Calu3 (cell line): ENCODE measurements at regions not wholly inside any gene's neighbourhood (a gene's known extent, or its start where the extent isn't known, plus 50 kb on each side); places are given as distances from the start of the nearest gene placed in this dataset.

Source experiments
- BruUV-seq: library from RNA; stranded (reverse); fragments of 400-500 nt; replicated peaks from 2 replicates; lab custom pipeline; 2021; lab: Mats Ljungman, UMichigan
- CTCF ChIA-PET: fragments of 300-600 bp; sonication (Branson Sonifier 250); formaldehyde crosslinking; loops from one replicate; lab custom pipeline; 2022; ENCODE audit warnings: antibody characterized with exemption; lab: Charles Lee
- DNase-seq: peaks from one replicate; pipeline ENCODE4 v3.0.0; 2022
- H3K27ac Mint-ChIP-seq: one replicate; pipeline ENCODE4 v1.8.0; 2022; ENCODE audit warnings: mixed read lengths; ENCODE audit not compliant: unreplicated experiment
- H3K27me3 Mint-ChIP-seq: one replicate; pipeline ENCODE4 v1.8.0; 2022; ENCODE audit warnings: mixed read lengths; ENCODE audit not compliant: unreplicated experiment
- H3K36me3 Mint-ChIP-seq: one replicate; pipeline ENCODE4 v1.8.0; 2022; ENCODE audit warnings: mild to moderate bottlenecking, moderate library complexity, mixed read lengths; ENCODE audit not compliant: insufficient read depth, unreplicated experiment
- H3K4me1 Mint-ChIP-seq: one replicate; pipeline ENCODE4 v1.8.0; 2022; ENCODE audit warnings: mild to moderate bottlenecking, low read depth, mixed read lengths; ENCODE audit not compliant: unreplicated experiment
- H3K4me3 Mint-ChIP-seq: one replicate; pipeline ENCODE4 v1.8.0; 2022; ENCODE audit warnings: mild to moderate bottlenecking, low read depth, moderate library complexity, mixed read lengths; ENCODE audit not compliant: unreplicated experiment
- H3K9me3 Mint-ChIP-seq: one replicate; pipeline ENCODE4 v1.8.0; 2022; ENCODE audit warnings: low read depth, mixed read lengths; ENCODE audit not compliant: unreplicated experiment
- CTCF ChIP-seq: fragments of 200-600 bp; IDR thresholded peaks from one replicate; pipeline ENCODE4 v1.8.0; 2022; ENCODE audit warnings: antibody characterized with exemption; ENCODE audit not compliant: unreplicated experiment
- intact Hi-C: fragments of 100-400 bp; cut with micrococcal nuclease; formaldehyde crosslinking; loops from one replicate; pipeline ENCODE4 v1.10.0; 2022; ENCODE audit not compliant: unreplicated experiment

GRCh38 chr1:192524223-192524622, 51.4 kb upstream of the RGS1 start:
- CTCF ChIA-PET = no interaction called here
- no peak overlapping the region for H3K27ac Mint-ChIP-seq

More at GRCh38 chr1:192524223-192524622, 51.4 kb upstream of the RGS1 start:
- Mint-ChIP-seq H3K27me3 (no peaks in the 10 kb centered on the region), H3K4me1 (no peaks in the 10 kb centered on the region), H3K9me3 (no peaks in the 10 kb centered on the region), H3K36me3 (no peaks in the 10 kb centered on the region), H3K4me3 (no peak overlapping the region)
- intact Hi-C loops = no loop called here
- DNase-seq = no peak
- no peak for TF ChIP-seq CTCF
- no TSS peak for BruUV-seq
